Prostate gland (tissue), 2 donors: ENCODE measurements at regions not wholly inside any gene's neighbourhood (a gene's known extent, or its start where the extent isn't known, plus 50 kb on each side); places are given as distances from the start of the nearest gene placed in this dataset.

Experiments used
- CTCF ChIP-seq, 4 experiments: fragments of 200-600 bp in 2 of 4; fragments of 450-650 bp in 2 of 4; sonication (generic) in 2 of 4; IDR thresholded peaks; 1 replicate in 3 of 4; 2 replicates in 1 of 4; pipeline ENCODE4 v1.5.1; 2016 to 2019; ENCODE audit warnings: antibody characterized with exemption in 4 of 4, mild to moderate bottlenecking in 2 of 4, moderate library complexity in 2 of 4
- POLR2A ChIP-seq: fragments of 450-650 bp; IDR thresholded peaks from one replicate; pipeline ENCODE4 v1.6.1; 2016; ENCODE audit warnings: antibody characterized with exemption, mild to moderate bottlenecking
- POLR2AphosphoS5 ChIP-seq: sonication (generic); formaldehyde crosslinking; IDR thresholded peaks from one replicate; pipeline ENCODE4 v1.6.1; 2017; ENCODE audit warnings: antibody characterized with exemption

GRCh38 chr2:41935825-41936224 is 112.0 kb upstream of the PKDCC start:
- TF ChIP-seq CTCF (IDR thresholded peaks at IDR 0.05) (no peak), POLR2AphosphoS5 (no peak), POLR2A (no peak)
